GM10266 (cell line): ENCODE measurements at regions not wholly inside any gene's neighbourhood (a gene's known extent, or its start where the extent isn't known, plus 50 kb on each side); places are given as distances from the start of the nearest gene placed in this dataset.
"Not testable (repeated sequence)": the region's sequence is repeated elsewhere in the genome, so short reads cannot be mapped to it uniquely, and the experiment has no call there.

ENCODE experiments used
- DNase-seq: peaks from one replicate; pipeline ENCODE4 v3.0.0; 2012; ENCODE audit errors: extremely low spot score
- TF ChIP-seq, protein P1 (sequence below): IDR thresholded peaks from 2 replicates; pipeline ENCODE4 v1.5.1; 2012; ENCODE audit warnings: mild to moderate bottlenecking, low read depth; ENCODE audit not compliant: control insufficient read depth, insufficient read depth; ENCODE audit errors: missing control alignments

DNA sequence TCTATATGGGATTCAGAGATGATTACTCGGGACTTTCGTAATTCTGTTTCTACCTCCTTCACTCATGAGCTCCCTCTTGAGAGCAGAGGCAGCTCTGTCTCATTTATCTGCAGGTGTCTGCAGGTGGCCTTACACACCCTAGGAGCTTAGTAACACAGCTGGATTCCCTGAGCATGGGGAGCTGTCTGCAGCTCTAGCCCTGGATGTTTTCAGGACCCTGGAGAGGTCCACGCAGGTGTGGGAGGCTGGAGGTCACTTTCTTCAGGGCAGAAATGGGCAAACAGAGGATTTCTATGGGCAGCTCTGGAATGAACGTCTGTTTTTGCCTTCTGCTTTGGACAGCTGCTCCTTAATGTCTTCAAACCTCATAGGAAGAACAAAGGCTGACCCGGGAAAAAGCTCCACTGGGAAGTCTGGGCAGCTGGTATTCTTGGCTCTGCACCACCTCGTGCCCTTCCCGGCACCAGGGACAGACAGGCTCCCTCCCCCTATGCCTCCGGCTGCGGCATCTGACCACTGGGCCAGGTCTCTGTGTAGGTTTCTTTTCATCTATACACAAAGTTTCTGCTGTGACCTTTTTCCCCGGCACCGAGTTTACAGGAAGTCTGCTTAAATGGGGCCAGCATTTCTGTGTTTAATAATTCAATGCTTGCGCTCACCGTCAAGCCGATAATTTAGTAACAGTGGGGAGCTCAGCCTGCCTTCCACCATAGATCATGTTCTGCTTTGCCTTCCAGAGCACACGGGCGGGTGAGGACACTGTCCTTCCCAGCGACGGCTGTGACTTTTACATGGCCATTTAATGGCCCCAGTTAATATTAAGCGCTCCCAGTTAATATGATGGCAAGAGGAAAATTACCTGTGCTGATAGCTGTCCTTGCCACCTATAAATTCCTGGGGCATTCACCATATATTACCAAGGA is 320.2 kb upstream of the SFSWAP start:
- DNase-seq, result no peak
- TF ChIP-seq, protein P1, sequence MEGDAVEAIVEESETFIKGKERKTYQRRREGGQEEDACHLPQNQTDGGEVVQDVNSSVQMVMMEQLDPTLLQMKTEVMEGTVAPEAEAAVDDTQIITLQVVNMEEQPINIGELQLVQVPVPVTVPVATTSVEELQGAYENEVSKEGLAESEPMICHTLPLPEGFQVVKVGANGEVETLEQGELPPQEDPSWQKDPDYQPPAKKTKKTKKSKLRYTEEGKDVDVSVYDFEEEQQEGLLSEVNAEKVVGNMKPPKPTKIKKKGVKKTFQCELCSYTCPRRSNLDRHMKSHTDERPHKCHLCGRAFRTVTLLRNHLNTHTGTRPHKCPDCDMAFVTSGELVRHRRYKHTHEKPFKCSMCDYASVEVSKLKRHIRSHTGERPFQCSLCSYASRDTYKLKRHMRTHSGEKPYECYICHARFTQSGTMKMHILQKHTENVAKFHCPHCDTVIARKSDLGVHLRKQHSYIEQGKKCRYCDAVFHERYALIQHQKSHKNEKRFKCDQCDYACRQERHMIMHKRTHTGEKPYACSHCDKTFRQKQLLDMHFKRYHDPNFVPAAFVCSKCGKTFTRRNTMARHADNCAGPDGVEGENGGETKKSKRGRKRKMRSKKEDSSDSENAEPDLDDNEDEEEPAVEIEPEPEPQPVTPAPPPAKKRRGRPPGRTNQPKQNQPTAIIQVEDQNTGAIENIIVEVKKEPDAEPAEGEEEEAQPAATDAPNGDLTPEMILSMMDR, result no peak

GRCh38 chr12:131391399-131391798 is 319.5 kb upstream of the SFSWAP start:
- TF ChIP-seq, protein P1, result no peak
- no peak for DNase-seq

DNA sequence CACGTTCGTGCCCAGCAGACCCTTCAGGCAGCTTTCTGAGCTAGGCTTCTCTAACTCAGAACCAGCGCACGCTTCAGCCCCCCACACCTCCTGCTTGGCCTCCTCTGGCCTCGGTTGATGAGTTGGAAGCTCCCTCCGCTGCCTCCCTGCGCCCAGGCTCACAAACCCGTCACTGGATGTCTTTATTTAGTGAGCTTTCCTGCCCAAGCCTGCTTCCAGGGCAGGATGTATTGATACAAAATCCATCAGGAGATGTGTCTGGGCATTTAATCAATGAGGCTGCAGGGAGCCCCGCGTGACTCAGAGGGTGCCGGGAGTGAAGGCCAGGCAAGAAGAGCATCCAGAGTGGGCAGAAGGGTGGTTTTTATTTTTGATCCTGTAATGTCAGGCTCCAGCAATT is 316.1 kb upstream of the SFSWAP start:
- not testable (repeated sequence) for DNase-seq

DNA sequence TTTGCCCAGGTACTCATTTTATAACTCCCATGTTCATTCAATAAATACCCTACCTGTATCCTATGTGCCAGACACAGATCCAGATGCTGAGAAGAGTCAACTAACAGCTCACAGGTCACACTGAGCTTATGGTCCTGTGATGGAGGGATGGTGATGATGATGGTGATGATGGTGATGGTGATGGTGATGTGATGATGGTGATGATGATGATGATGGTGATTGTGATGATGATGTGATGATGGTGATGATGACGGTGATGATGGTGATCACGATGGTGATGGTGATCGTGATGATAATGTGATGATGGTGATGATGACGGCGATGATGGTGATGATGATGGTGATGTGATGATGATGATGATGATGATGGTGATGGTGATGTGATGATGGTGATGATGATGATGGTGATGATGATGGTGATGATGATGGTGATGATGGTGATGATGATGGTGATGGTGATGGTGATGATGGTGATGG is 315.6 kb upstream of the SFSWAP start:
- DNase-seq, result not testable (repeated sequence)

GRCh38 chr12:131395971-131396573 is 314.8 kb upstream of the SFSWAP start:
- DNase-seq, result no peak
- TF ChIP-seq, protein P1, result no peak

DNA sequence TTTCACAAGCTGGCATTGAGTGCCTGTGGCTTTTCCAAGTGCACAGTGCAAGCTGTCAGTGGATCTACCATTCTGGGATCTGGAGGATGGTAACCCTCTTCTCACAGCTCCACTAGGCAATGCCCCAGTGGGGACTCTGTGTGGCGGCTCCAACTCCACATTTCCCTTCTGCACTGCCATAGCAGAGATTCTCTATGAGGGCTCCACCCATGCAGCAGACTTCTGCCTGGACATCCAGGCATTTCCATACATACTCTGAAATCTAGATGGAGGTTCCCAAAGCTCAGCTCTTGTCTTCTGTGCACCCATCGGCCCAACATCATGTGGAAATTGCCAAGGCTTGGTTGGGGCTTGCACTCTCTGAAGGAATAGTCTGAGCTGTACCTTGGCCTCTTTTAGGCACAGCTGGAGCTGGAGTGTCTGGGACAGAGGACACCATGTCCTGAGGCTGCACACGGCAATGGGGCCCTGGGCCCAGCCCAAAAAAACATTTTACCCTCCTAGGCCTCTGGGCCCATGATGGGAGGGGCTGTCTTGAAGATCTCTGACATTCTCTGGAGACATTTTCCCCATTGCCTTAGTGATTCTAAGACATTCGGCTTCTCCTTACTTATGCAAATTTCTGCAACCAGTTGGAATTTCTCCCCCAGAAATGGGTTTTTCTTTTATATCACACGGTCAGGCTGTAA is 313.3 kb upstream of the SFSWAP start:
- TF ChIP-seq, protein P1, result no peak
- DNase-seq, result no peak

DNA sequence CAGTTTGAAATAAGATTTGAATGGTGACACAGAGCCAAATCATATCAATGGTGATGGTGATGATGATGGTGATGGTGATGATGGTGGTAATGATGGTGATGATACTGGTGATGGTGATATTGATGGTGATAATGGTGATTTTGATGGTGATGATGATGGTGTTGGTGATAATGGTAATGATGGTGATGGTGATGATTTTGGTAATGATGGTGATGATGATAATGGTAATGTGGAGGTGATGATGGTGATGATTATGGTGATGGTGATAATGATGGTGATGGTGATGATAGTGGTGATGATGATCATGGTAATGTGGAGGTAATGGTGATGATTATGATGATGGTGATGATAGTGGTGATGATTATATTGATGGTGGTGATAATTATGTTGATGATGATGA is 311.9 kb upstream of the SFSWAP start:
- DNase-seq, result no peak
- TF ChIP-seq, protein P1, result no peak

GRCh38 chr12:131400668-131401294 is 310.1 kb upstream of the SFSWAP start:
- not testable (repeated sequence) for DNase-seq

GRCh38 chr12:131401907-131402633 is 308.8 kb upstream of the SFSWAP start:
- DNase-seq, result not testable (repeated sequence)
